H1 (cell line): ENCODE measurements at regions not wholly inside any gene's neighbourhood (a gene's known extent, or its start where the extent isn't known, plus 50 kb on each side); places are given as distances from the start of the nearest gene placed in this dataset.

Experiments
- EZH2 ChIP-seq: fragments of 200-600 bp; sonication (generic); IDR thresholded peaks from 2 replicates; pipeline ENCODE4 v1.7.1; 2012; ENCODE audit warnings: low read depth, mild to moderate bottlenecking, moderate library complexity, low read length, inconsistent platforms; ENCODE audit not compliant: severe bottlenecking
- HDAC2 ChIP-seq, 2 experiments: fragments of 300-600 bp in 1 of 2; sonication (generic) in 1 of 2; IDR thresholded peaks; 2 replicates each; pipeline ENCODE4 v1.6.1; 2011 to 2012; ENCODE audit warnings: low read depth in 2 of 2, low read length in 2 of 2, mild to moderate bottlenecking in 2 of 2, moderate library complexity in 2 of 2, borderline replicate concordance in 1 of 2, inconsistent platforms in 1 of 2
- KDM1A ChIP-seq: fragments of 200-600, 300-600 bp; sonication (generic); IDR thresholded peaks from 2 replicates; pipeline ENCODE4 v1.7.1; 2016; ENCODE audit warnings: mild to moderate bottlenecking, low read length, borderline replicate concordance
- RNF2 ChIP-seq: fragments of 200-900, 300-1000 bp; sonication (generic); IDR thresholded peaks from 2 replicates; pipeline ENCODE4 v1.7.1; 2016; ENCODE audit warnings: borderline replicate concordance, low read depth, mild to moderate bottlenecking, antibody characterized with exemption, low read length; ENCODE audit not compliant: poor library complexity, severe bottlenecking; ENCODE audit errors: missing control alignments
- RXRA ChIP-seq: IDR thresholded peaks from 2 replicates; pipeline ENCODE4 v1.6.1; 2011; ENCODE audit warnings: low read depth, mild to moderate bottlenecking, low read length, moderate library complexity; ENCODE audit not compliant: insufficient read depth
- TAF1 ChIP-seq: IDR thresholded peaks from 2 replicates; pipeline ENCODE4 v1.6.1; 2011; ENCODE audit warnings: mild to moderate bottlenecking, low read depth, low read length
- USF2 ChIP-seq: IDR thresholded peaks from 2 replicates; pipeline ENCODE4 v1.6.1; 2011; ENCODE audit warnings: low read length, improper control_type of control experiment
- ZNF274 ChIP-seq: IDR thresholded peaks from 2 replicates; pipeline ENCODE4 v1.7.0; 2012; ENCODE audit warnings: low read length, borderline replicate concordance; ENCODE audit errors: extremely low read depth
- TF ChIP-seq, protein P1 (sequence below), 3 experiments: IDR thresholded peaks; 1 replicate in 2 of 3; 2 replicates in 1 of 3; pipeline versions ENCODE4 v1.5.1 to v1.6.1; 2011; ENCODE audit warnings: low read length in 3 of 3, mild to moderate bottlenecking in 3 of 3, inconsistent platforms in 2 of 3, low read depth in 1 of 3, moderate library complexity in 1 of 3; ENCODE audit not compliant: insufficient read depth in 1 of 3; ENCODE audit errors: control extremely low read depth in 1 of 3

DNA sequence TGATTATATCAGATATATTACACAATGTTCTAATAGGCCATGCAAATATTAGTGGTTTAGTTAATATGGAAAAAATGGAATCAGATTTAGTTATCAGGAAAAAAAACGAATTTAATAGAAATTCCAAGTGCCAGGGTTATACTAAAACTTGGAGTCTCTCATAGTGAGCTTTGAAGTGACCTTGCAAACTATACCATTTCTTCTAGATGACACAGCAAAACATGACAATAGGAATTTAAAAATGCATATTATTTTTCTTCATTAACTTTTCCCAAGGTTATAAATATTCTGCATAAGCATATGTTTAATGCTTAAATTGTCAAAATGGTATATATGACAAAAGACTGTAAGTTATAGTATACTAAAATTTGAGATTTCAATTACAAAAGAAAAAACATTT lies 250.1 kb upstream of the DCN start:
- TF ChIP-seq HDAC2 (IDR thresholded peaks at IDR 0.05; ENCODE audit: borderline replicate concordance in 1 of 2, low read depth in 2 of 2, low read length in 2 of 2) = no peak
- TF ChIP-seq, protein P1, sequence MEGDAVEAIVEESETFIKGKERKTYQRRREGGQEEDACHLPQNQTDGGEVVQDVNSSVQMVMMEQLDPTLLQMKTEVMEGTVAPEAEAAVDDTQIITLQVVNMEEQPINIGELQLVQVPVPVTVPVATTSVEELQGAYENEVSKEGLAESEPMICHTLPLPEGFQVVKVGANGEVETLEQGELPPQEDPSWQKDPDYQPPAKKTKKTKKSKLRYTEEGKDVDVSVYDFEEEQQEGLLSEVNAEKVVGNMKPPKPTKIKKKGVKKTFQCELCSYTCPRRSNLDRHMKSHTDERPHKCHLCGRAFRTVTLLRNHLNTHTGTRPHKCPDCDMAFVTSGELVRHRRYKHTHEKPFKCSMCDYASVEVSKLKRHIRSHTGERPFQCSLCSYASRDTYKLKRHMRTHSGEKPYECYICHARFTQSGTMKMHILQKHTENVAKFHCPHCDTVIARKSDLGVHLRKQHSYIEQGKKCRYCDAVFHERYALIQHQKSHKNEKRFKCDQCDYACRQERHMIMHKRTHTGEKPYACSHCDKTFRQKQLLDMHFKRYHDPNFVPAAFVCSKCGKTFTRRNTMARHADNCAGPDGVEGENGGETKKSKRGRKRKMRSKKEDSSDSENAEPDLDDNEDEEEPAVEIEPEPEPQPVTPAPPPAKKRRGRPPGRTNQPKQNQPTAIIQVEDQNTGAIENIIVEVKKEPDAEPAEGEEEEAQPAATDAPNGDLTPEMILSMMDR (IDR thresholded peaks at IDR 0.05; ENCODE audit: control extremely low read depth in 1 of 3, insufficient read depth in 1 of 3, low read depth in 1 of 3, low read length in 3 of 3) = no peak
- TF ChIP-seq KDM1A = no peak
- TF ChIP-seq RNF2 = no peak
- TF ChIP-seq RXRA = no peak
- no peak for TF ChIP-seq TAF1
- TF ChIP-seq ZNF274 = no peak
- TF ChIP-seq EZH2 = no peak
- no peak for TF ChIP-seq USF2
